ENCODE measurements at regions not wholly inside any gene's neighbourhood (a gene's known extent, or its start where the extent isn't known, plus 50 kb on each side); places are given as distances from the start of the nearest gene placed in this dataset.
"Not testable (repeated sequence)": the region's sequence is repeated elsewhere in the genome, so short reads cannot be mapped to it uniquely, and the experiment has no call there.

DNA sequence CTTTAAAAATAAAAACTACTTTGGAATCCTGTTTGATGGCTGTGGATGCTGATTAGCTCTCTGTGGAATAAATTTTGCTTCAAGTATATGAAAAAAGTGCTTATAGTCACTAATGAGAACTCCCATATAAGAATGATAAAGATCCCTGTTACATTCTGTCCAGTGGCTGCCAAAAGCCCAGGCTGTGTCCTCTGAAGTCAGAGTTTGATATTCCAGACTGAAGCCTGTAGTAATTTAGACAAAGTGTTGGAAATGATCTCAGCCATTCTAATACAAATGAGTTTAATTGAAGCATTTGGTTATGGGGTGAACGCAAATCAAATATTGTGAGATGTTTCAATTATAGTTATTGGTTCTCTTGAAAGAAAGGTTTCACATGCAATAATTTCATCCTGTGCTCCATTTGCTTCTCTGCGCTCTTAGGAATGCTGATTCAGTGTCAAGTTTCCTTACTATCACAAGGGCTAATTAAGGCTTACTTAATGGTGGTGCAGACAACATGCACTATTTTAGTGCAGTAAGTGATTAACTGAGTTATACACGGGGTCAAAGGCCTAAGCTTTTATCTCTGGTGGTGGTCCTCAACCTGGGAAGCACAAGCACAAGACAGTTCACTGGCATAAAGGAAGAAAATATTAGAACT, 867.6 kb downstream of the SORCS1 start:
- no peak for DNase-seq (ENCODE audit: low spot score)

DNA sequence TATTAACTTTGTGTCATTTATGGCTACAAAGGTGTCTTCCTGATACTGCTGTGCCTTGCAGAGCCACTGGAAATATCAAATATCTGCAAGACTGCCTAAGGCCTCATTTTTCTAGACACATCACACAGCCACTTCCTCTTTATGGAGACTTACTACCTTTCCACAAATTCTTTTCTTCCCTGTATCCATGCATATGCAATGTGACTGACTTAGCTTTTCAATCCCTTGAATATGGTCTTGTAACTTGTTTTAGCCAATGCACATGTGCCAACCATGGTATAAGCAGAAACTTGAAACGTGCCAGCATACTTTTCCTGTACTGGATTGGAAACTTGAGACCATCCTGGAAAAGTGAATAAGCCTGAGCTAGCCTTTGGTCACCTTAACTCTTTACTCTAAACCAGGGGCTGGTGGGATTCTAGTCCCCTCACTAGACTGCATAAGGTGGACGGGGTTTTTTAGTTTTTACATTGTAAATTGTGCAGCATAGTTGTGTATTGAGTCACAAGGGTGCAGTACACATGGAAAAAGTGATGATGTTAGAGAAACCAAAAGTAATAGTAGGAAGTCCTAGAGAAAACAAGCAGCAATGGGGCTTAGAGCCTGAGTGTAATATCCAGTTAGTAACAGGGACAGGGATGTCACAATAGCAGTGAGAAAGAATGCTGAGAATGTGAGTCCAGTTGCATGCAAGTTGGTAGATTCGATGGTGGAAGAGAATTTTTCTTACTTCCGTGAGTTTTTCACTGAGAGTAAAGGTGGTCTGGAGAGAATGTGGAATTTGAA, 879.5 kb downstream of the SORCS1 start:
- DNase-seq (ENCODE audit: low spot score) = no peak

DNA sequence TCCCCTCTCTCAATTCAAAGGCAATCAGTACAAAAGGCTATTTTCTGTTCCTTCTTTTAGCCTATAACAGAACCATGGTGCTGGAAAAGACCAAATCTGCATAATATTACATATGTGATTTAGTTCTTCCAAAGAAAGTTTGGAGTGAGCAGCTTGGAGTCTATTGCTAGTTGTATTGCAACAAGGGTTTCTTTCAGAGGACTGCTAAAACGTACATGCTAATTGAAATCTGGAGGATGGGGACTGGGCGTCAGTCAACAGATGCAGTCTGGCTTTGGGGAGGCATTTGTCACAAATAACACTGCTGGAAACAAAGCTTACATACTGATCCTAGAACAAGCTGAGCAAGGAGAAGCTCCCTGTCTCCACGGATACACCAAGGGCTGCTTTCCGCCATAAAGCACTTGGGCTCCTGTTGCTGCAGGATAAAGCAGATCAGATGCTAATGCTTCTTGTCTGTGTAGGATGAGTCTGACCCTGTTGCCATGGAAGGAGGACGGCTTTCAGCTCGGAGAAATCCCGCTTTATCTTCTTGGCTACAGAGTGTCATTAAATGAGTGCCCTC, 883.5 kb downstream of the SORCS1 start:
- no peak for DNase-seq (ENCODE audit: low spot score)

DNA sequence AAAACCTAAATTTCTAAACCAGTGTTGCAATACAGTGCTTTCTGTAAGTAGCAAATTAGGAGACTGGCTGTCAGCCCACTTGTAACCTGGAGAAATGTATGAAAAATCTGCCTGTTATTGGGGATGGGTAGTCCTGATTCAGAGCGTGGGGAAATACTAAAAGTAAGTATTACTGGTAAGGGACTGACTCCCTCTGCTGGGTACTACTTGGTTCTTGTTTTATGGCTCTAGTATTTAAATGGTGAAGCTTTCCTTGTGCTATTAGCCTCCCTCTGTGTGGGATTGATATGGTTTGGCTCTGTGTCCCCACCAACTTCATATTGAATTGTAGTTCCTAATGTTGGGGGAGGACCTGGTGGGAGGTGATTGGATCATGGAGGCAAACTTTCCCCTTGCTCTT, 886.1 kb downstream of the SORCS1 start:
- DNase-seq (ENCODE audit: low spot score) = no peak

DNA sequence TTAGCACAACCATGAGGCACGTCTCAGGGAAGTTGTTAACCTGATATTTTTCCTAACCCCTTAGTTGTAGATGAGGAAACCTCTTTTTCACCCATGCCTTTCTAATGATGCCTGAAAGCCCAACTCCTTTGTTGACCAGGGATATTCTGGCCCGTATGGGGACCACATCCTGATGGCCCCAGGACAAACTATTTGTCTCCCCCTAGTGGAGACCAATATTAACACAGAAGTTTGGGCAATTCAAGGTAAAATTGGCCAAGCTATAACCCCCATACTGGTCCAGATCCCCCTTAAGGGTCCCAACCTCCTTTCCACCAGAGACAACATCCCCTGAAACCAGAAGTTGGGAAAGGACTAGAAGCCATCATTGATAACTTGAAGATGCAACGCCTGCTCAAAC, 893.3 kb downstream of the SORCS1 start:
- DNase-seq (ENCODE audit: low spot score) = no peak

DNA sequence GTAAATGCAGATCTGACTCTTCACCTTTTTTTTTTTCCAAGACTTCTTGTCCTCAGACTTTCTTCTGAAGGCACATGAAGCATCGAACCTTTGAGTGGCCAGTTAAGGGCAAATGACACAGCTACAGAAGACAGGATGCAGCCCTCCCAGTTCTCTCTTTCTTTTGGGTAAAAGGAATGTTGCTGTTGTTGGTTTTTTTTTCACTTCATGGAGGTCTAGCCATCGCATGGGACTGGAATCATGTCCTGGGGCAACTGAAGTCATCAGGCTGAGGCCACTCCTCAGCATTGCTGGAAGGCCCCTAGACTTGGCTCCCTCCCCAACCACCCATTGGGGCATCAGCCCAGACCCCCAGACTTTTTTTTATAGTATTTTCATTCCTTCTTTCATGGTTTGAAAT, 896.5 kb downstream of the SORCS1 start:
- no peak for DNase-seq (ENCODE audit: low spot score)

DNA sequence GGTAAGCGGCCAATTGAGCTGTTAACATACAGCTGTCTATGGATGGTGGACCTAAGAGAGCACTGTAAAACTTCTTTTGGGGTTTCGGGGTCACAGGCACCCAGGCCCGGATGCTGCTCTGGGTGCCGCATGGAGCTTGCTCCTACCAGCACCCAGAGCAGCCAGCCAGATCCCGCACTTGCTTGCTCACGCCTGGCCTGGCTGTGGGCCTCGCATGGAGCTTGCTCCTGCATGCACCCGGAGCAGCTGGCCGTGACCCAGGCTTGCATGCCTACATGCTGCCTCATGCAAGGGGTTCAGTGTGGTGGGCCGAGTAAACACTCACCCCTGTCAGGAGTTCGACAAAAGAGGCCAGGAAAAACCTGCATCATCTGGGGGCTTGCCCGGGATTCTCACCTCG, 896.9 kb downstream of the SORCS1 start:
- no peak for DNase-seq (ENCODE audit: low spot score)

DNA sequence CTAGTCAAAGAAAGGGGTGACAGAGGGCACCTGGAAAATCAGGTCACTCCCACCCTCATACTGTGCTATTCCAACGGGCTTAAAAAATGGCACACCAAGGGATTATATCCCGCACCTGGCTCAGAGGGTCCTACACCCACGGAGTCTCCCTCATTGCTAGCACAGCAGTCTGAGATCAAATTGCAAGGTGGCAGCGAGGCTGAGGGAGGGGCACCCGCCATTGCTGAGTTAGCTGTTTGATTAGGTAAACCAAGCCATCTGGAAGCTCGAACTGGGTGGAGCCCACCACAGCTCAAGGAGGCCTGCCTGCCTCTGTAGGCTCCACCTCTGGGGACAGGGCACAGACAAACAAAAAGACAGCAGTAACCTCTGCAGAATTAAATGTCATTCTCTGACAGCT, 907.1 kb downstream of the SORCS1 start:
- DNase-seq (ENCODE audit: low spot score) = not testable (repeated sequence)

DNA sequence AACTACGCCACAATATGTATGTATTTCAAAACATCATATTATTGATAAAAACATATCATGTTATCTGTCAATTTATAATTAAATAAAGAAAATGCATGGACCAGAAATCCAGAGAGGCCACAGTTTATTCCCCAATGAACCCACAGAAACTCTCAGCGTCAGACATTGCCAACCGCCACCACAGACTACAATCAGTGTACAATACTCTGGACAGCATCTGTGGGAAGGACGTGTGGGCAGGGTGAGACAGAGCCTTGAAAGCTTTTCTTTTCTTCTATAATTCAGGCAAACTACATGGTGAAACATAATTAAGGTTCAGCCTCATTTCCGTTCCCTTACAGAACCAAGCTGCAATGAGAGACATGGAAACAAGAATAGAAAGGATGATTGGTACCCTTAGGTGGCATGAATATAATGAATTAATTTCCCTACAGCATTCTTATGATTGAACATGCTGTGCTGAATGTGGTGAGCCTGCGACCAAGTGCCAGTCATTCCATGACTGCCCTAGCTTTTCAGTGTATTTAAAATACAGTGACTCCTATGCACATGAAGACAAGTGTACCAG, 909.3 kb downstream of the SORCS1 start:
- no peak for DNase-seq (ENCODE audit: low spot score)

DNA sequence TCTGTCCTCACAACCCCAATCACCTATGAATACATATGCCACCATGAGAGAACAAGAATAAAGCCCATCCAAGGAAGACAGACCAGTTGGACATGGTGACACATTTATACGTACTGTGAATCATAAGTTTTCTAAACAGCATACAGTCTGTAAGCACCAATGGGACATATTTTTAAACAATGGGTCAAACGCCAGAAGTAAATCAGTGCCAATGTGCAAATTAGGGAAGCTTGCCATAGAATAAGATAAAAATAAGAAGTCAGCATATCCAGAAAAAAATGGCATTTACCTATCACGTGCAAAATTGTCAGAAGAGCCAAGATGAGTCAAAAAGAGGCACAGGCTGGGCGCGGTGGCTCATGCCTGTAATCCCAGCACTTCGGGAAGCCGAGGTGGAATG, 910.4 kb downstream of the SORCS1 start:
- DNase-seq (ENCODE audit: low spot score) = no peak

DNA sequence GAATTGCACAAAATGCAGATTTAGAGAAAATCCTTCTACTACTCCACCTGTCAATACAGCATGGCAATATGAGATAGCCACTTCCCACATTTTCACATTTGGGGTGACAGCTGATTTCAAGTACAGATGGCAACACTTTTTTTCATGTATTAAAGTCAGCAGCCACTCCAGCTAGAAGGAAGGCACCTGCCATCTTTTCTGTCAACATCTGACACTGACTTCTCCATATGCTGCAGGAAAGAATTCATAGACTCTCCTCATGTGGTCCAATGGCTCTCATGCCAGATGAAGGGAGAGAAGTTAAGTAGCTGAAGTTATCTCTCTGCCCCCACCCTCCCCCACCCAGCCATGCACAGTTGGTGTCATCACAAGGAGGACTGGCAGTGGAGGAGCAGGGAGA, 912.0 kb downstream of the SORCS1 start:
- no peak for DNase-seq (ENCODE audit: low spot score)

DNA sequence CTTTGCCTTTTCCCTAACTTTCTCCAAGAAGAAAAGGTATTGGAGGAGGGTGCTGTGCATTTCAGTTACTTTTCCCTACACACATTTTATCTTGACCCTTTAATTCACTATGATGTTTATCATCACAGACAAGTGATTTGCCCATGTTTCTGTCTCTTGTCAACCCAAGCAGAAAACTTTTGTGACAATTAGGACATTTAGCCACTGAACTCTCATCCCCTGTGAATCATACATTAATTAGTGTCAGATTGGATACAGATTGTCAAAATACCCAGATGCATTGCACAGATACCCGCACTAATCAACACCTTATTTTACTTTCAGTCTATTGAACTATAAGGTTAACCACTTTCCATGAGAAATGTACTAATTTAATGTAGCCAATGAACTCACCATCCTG, 912.9 kb downstream of the SORCS1 start:
- DNase-seq (ENCODE audit: low spot score) = no peak

DNA sequence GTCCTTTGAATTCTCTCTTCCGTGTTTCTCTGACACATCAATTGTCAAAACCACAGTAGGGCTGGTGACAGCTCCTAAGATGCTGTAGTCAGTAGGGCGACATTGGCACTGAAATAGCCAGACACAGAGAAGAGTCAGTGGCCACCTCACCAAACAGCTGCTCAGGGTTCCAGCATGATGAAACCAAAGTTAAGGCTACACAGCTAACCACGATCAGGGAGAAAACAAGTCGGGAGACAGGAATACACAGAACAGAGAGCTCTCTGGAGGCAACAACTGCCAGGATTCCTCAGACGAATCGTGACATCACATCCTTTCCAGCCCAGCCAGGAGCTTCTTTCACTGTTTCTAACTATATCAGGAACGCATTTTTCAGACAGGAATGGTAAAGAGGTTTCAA, 922.2 kb downstream of the SORCS1 start:
- no peak for DNase-seq (ENCODE audit: low spot score)

DNA sequence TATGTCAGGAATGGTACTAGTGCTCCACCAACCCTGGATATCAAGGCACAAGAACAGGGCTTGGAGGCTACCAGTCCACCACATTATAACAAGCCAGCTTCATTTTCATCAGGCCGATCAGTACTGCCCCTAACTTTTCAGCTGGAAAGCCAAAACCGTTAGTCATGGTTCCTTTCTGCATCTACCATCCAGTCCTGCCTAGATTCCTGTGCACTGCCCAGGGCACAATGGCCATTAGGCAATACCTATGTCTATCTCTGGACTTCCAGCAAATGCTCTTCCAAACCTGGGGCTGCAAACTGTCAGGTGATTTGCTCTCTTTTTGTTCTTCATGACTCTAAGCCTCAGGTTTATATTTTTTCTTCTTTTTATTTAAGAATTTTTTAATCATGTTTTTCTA, 937.7 kb downstream of the SORCS1 start:
- no peak for DNase-seq (ENCODE audit: low spot score)

DNA sequence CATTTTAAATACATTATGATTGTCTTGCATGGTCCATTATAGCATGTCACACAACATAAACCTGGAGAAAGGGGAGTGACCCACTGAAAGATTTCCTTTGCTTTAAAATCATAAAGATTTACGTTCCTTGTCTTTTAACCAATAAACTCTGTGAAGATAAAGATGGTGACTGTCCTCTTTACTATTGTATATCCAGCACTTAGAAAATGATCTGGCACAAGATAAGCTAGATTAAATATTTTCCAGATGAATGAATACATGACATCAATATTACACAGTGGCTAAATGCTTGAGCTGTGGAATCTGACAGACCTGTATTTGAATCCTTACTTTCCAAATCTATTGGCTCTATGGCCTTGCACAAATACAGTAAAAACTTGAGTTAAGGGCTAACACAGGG, 938.4 kb downstream of the SORCS1 start:
- no peak for DNase-seq (ENCODE audit: low spot score)

DNA sequence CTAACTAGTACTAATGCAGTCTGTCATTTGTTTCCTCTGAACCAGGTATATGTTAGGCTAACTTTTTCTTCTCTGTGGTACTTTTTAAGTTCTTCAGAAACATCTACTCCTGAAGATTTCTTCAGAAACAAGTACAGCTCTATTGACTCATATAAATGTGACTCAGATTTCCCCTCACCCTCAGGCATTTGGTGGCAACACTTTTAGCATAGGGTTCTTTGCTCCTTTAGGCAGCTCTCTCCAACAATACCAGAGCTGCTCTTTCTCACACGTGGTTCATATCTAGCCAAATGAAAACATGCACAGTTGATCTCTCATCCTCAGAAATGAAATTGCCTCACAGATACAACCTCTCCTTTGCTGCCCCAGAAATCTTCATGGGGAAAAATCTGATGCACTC, 939.8 kb downstream of the SORCS1 start:
- no peak for DNase-seq (ENCODE audit: low spot score)

DNA sequence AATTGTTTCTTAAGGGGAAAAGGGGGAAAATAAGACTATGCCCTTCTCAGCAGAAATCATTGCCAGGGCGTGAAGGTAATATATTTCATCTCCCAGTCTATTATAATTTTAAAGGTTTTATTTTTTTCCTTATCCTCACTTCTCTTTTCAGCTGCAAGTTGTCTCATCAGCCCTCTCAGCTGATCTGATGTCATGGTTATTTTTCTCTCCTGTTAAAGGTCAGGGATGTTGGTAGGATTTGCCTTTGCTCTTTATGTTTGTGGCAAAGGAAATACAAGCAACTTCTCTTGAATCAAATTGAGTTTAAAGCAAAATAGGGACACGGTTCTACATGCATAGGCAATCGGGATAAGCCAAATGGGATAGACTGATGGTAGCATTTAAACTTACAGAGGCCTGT, 946.9 kb downstream of the SORCS1 start:
- DNase-seq (ENCODE audit: low spot score) = no peak

DNA sequence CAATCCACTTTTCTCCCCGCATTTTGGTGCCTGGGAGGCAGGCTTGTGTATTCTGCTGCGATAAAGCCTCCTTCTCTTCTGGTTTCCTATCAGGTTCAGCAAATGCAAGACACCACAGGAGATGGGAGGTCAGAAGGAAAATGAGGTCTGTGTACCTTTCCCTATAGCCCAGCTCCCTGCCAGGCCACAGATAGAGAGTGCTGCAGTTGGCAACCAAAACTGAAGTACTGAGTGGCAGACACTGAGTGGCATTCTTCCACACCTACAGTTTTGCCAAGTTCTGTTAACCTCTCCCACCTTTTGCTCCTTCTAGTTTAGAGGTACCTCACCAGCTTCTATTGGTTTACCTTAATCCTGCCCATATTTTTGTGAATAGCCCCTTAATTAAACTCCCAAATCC, 948.4 kb downstream of the SORCS1 start:
- no peak for DNase-seq (ENCODE audit: low spot score)

DNA sequence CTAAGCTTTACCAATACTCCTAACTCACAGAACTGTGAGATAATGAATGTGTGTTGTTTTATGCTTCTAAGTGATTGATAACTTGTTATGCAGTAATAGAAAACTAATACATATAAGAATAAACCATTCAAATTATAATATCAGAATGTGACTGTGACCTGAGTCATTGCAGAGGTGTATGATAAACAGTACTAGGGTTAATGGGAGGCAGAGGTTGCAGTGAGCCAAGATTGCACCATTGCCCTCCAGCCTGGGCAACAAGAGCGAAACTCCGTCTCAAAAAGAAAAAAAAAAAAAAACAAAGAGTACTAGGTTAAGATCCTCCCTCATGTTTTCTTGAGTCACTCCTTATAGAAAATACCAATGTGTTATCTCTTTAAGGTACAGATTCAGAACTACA, 950.3 kb downstream of the SORCS1 start:
- no peak for DNase-seq (ENCODE audit: low spot score)

DNA sequence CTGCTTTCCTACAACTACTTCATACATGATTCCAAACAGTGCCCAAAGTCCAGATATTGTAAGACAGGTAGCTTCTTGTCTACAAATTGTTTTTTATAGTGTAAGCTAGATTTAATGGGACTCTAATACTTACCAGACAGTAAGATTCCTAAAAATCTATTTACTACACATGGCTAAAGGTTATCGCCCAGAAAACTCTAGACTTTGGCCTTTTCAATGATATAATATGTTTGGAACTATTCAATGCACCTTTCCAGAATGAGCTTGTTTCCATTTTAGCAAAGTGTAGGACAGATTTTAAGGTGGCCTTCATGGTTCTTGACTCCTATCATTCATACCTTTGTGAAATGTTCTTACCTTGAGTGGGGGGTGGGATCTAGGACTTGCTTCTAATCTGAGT, 951.0 kb downstream of the SORCS1 start:
- no peak for DNase-seq (ENCODE audit: low spot score)

DNA sequence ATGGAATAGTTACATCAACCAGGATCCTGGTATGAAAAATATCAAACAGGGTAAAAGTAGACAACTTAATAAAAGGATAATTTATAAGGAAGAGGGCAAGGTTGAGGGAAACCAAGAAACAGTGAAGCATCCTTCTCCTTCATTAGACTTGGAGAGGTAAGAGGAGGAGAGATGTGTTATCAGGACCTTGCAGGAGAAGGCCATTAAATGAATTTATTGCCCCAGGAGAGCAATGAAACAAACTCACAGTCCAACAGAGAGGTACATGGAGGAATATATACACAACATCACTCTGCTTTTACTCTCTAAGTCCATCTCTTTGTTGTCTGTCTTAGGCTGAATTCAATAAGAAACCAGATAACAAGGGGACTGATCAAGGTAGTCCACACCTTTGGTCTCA, 966.2 kb downstream of the SORCS1 start:
- DNase-seq (ENCODE audit: low spot score) = no peak

DNA sequence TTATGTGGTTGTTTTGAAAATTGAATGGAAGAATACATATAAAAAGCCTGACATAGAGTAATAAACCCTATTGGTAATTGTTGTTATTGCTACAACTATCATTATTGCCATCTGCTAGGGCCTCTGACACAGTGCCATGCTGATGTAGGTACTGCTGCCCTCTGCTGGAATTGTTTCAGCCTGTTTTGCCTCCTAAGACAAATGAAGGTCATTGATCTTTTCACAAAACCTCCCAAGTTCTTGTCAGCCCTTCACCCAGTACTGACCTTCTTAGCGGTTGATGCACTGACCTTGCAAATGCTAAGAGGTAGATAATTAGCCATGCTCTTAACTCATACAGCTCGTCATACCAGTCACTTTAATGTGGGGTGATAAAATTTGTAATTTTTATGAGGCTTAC, 975.2 kb downstream of the SORCS1 start:
- no peak for DNase-seq (ENCODE audit: low spot score)

DNA sequence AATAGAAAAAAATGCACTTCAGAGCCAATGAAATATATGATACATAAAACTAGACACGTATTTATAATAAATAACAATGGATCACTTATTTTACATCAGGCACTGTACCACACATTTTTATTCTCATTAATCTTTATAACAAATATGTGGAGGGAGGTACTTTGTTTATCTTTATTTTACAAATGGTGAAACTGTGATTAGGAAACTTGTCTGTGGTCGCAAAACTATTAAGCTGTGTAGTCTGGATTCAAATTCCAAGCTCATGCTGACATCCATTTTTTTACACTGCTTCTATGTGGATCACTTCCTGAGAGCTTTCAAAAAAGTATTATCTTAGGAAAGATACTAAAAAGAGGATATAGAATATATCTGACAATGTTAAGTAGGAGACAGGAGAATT, 978.6 kb downstream of the SORCS1 start:
- DNase-seq (ENCODE audit: low spot score) = no peak
